Body of pancreas (tissue), 4 donors: ENCODE measurements at regions not wholly inside any gene's neighbourhood (a gene's known extent, or its start where the extent isn't known, plus 50 kb on each side); places are given as distances from the start of the nearest gene placed in this dataset.

Experiments used
- ATAC-seq: fragments of 150-250 bp; one replicate; pipeline ENCODE4 v1.9.1; 2016
- DNase-seq, 4 donors: peaks; one replicate each; pipeline ENCODE4 v3.0.0-alpha.2; 2019
- H3K27ac ChIP-seq, 4 donors: fragments of 200-600 bp; sonication (generic); 1 replicate in 3 of 4; 2 replicates in 1 of 4; pipeline versions ENCODE4 v1.5.1 to v1.6.1; 2016 to 2019; ENCODE audit warnings: mild to moderate bottlenecking in 1 of 4, mixed read lengths in 1 of 4, moderate library complexity in 1 of 4
- H3K27me3 ChIP-seq, 2 donors: fragments of 200-600 bp; sonication (generic); one replicate each; pipeline ENCODE4 v1.6.0; 2016; ENCODE audit warnings: mild to moderate bottlenecking in 1 of 2
- H3K36me3 ChIP-seq, 2 donors: fragments of 200-600 bp; sonication (generic); replicated peaks in 1 of 2; 2 replicates each; pipeline ENCODE4 v1.5.1; 2016; ENCODE audit warnings: low read depth in 2 of 2; ENCODE audit not compliant: insufficient read depth in 1 of 2
- H3K4me1 ChIP-seq: fragments of 200-600 bp; sonication (generic); one replicate; pipeline ENCODE4 v1.6.0; 2016
- H3K4me3 ChIP-seq, 2 donors: fragments of 200-600 bp; sonication (generic); 1 replicate in 1 of 2; 2 replicates in 1 of 2; pipeline ENCODE4 v1.5.1; 2016 to 2019
- H3K9me3 ChIP-seq, 3 donors: fragments of 200-600 bp; sonication (generic); 1 replicate in 2 of 3; 2 replicates in 1 of 3; pipeline ENCODE4 v1.5.1; 2016
- CTCF ChIP-seq, 7 experiments: fragments of 450-650 bp in 4 of 7; fragments of 200-600 bp in 3 of 7; sonication (generic) in 3 of 7; IDR thresholded peaks; one replicate each; pipeline ENCODE4 v1.5.1; 2016 to 2019; ENCODE audit warnings: antibody characterized with exemption in 7 of 7
- POLR2A ChIP-seq, 3 donors: fragments of 450-650 bp; IDR thresholded peaks; one replicate each; pipeline ENCODE4 v1.6.1; 2016; ENCODE audit warnings: antibody characterized with exemption in 3 of 3, mild to moderate bottlenecking in 2 of 3
- WGBS, 2 donors: methylation state at CpG; one replicate each; pipeline ENCODE4 v1.1.5; 2017; 5-methylcytosine and 5-hydroxymethylcytosine counted together
- intact Hi-C: fragments of 100-400 bp; cut with DNase I; formaldehyde crosslinking; loops from one replicate; pipeline ENCODE4 v1.15.1; 2023

- Histone ChIP-seq H3K36me3 (no peaks in the 10 kb centered on the region), H3K27ac (no peak overlapping the region), H3K4me3 (no peak overlapping the region), H3K9me3 (no peaks in the 10 kb centered on the region), H3K27me3 (no peaks in the 10 kb centered on the region), H3K4me1 (no peaks in the 10 kb centered on the region)
- DNase-seq: no peak
- 72 to 76% methylated on average over 6 of the region's 6 CpGs for WGBS, 2 donors
- intact Hi-C loops: no loop called here
- TF ChIP-seq CTCF (IDR thresholded peaks at IDR 0.05): no peak
- no peak for TF ChIP-seq POLR2A (IDR thresholded peaks at IDR 0.05)
- ATAC-seq: no peak
Measured at GRCh38 chrX:142661696-142662095, 364.0 kb upstream of the SPANXN4 start.

GRCh38 chrX:142655507-142655906 is 370.2 kb upstream of the SPANXN4 start:
- intact Hi-C loops: no loop called here
- Histone ChIP-seq H3K9me3 (no peaks in the 10 kb centered on the region), H3K27me3 (no peaks in the 10 kb centered on the region), H3K36me3 (no peaks in the 10 kb centered on the region), H3K4me1 (no peaks in the 10 kb centered on the region), H3K4me3 (no peak overlapping the region), H3K27ac (no peak overlapping the region)
- no peak for ATAC-seq
- no peak for DNase-seq
- 59 to 73% methylated on average over 2 of the region's 2 CpGs for WGBS, 2 donors
- TF ChIP-seq POLR2A (IDR thresholded peaks at IDR 0.05) (no peak), CTCF (IDR thresholded peaks at IDR 0.05) (no peak)

GRCh38 chrX:142637206-142637605 is 388.5 kb upstream of the SPANXN4 start:
- no peak for TF ChIP-seq POLR2A (IDR thresholded peaks at IDR 0.05)
- TF ChIP-seq CTCF (IDR thresholded peaks at IDR 0.05): no peak
- Histone ChIP-seq H3K27me3 (no peaks in the 10 kb centered on the region), H3K9me3 (no peaks in the 10 kb centered on the region), H3K36me3 (no peaks in the 10 kb centered on the region), H3K4me3 (no peak overlapping the region), H3K27ac (no peak overlapping the region), H3K4me1 (no peaks in the 10 kb centered on the region)
- ATAC-seq (no peak), DNase-seq (no peak)
- intact Hi-C loops: no loop called here
- 37 to 53% methylated on average over 2 of the region's 2 CpGs for WGBS, 2 donors

DNA sequence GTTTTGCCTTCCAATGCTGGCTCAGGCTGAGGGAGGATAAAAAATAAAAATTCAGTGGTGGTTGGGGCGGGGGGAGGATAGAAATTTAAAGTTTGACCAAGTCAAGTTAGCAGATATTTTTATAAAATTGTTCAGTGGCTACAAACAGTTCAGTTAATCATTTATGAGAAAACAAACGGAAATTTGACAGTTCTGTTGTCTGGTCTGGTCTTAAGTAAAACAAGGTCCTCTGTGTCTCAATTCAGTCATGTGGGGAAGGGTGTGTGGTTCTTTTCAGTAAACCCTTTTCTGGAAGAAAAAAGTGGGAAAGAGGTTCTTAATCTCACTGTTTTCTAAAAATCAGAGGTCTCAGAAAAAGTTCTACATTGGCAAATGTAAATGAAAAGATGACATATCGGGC is 409.1 kb upstream of the SPANXN4 start:
- TF ChIP-seq CTCF (IDR thresholded peaks at IDR 0.05): no peak
- no peak for TF ChIP-seq POLR2A (IDR thresholded peaks at IDR 0.05)
- intact Hi-C loops: no loop called here
- Histone ChIP-seq H3K27ac (no peak overlapping the region), H3K4me1 (no peaks in the 10 kb centered on the region), H3K27me3 (no peaks in the 10 kb centered on the region), H3K36me3 (no peaks in the 10 kb centered on the region), H3K9me3 (no peaks in the 10 kb centered on the region), H3K4me3 (no peak overlapping the region)
- WGBS, 2 donors: 38 to 49% methylated on average over 3 of the region's 3 CpGs
- DNase-seq (no peak), ATAC-seq (no peak)

DNA sequence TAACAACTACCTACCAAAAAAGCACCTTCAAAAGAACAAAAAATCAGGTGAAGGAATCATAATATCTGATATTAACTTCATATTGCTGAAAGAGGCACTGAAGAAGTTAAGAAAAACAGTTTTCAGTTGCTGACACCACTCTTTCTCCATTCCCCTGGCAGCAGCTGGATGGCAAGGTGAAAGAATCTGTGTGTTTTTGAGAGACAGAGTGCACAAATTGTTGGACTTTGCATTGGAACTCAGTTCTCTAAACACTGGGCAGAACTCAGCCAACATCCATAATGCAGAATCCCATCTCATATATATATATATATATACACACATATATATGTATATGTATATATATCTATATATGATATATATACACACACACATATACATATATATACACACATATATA is 408.3 kb upstream of the MAGEC2 start:
- Histone ChIP-seq H3K27me3 (no peaks in the 10 kb centered on the region), H3K4me1 (no peaks in the 10 kb centered on the region), H3K36me3 (no peaks in the 10 kb centered on the region), H3K27ac (no peak overlapping the region), H3K4me3 (no peak overlapping the region), H3K9me3 (no peaks in the 10 kb centered on the region)
- TF ChIP-seq POLR2A (IDR thresholded peaks at IDR 0.05) (no peak), CTCF (IDR thresholded peaks at IDR 0.05) (no peak)
- intact Hi-C loops: no loop called here
- no peak for ATAC-seq
- no peak for DNase-seq
